Glutamatergic neuron (in vitro differentiated cells): ENCODE measurements at regions not wholly inside any gene's neighbourhood (a gene's known extent, or its start where the extent isn't known, plus 50 kb on each side); places are given as distances from the start of the nearest gene placed in this dataset.

Experiments
- DNase-seq: peaks from one replicate; pipeline ENCODE4 v3.0.0; 2022
- H3K27ac Mint-ChIP-seq: one replicate; pipeline ENCODE4 v1.8.0; 2020; ENCODE audit warnings: mild to moderate bottlenecking, mixed read lengths, inconsistent platforms; ENCODE audit not compliant: unreplicated experiment
- H3K27me3 Mint-ChIP-seq: one replicate; pipeline ENCODE4 v1.8.0; 2020; ENCODE audit warnings: mild to moderate bottlenecking, moderate library complexity, mixed read lengths, inconsistent platforms; ENCODE audit not compliant: unreplicated experiment
- H3K36me3 Mint-ChIP-seq: one replicate; pipeline ENCODE4 v1.8.0; 2020; ENCODE audit warnings: mild to moderate bottlenecking, mixed read lengths, inconsistent platforms; ENCODE audit not compliant: unreplicated experiment
- H3K4me1 Mint-ChIP-seq: one replicate; pipeline ENCODE4 v1.8.0; 2020; ENCODE audit warnings: mild to moderate bottlenecking, low read depth, mixed read lengths, inconsistent platforms; ENCODE audit not compliant: unreplicated experiment
- H3K4me3 Mint-ChIP-seq: one replicate; pipeline ENCODE4 v1.8.0; 2020; ENCODE audit warnings: mild to moderate bottlenecking, mixed read lengths, inconsistent platforms; ENCODE audit not compliant: unreplicated experiment
- H3K9me3 Mint-ChIP-seq: one replicate; pipeline ENCODE4 v1.8.0; 2020; ENCODE audit warnings: mild to moderate bottlenecking, moderate library complexity, mixed read lengths, inconsistent platforms; ENCODE audit not compliant: unreplicated experiment
- TF ChIP-seq, protein P1 (sequence below): fragments of 200-600 bp; sonication (generic); IDR thresholded peaks from one replicate; pipeline ENCODE4 v1.5.0; 2021; ENCODE audit not compliant: partially characterized antibody, unreplicated experiment

DNA sequence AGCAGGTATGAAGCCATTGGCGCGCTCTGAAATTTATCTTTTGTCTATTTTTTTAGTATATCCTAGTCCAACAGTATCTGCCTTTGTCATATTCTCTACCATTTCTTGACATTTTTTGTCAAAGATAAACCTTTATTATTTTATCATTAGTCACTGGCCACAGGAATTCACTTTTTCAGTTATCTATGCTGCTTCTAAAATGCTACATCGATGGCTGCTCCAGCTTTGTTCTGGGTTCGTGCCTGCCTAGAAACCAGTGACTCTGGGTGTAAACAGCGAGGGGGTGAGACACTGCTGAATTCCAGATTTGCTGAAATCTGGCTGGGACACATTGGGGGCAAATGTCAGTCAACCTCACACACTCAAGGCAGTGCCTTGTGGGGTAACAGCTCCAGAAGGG, 193.4 kb downstream of the CDC5L start:
- no peak for DNase-seq
- Mint-ChIP-seq H3K4me3 (no peak overlapping the region), H3K27ac (no peak overlapping the region), H3K36me3 (no peaks in the 10 kb centered on the region), H3K4me1 (no peaks in the 10 kb centered on the region), H3K9me3 (no peaks in the 10 kb centered on the region), H3K27me3 (no peaks in the 10 kb centered on the region)
- TF ChIP-seq, protein P1, sequence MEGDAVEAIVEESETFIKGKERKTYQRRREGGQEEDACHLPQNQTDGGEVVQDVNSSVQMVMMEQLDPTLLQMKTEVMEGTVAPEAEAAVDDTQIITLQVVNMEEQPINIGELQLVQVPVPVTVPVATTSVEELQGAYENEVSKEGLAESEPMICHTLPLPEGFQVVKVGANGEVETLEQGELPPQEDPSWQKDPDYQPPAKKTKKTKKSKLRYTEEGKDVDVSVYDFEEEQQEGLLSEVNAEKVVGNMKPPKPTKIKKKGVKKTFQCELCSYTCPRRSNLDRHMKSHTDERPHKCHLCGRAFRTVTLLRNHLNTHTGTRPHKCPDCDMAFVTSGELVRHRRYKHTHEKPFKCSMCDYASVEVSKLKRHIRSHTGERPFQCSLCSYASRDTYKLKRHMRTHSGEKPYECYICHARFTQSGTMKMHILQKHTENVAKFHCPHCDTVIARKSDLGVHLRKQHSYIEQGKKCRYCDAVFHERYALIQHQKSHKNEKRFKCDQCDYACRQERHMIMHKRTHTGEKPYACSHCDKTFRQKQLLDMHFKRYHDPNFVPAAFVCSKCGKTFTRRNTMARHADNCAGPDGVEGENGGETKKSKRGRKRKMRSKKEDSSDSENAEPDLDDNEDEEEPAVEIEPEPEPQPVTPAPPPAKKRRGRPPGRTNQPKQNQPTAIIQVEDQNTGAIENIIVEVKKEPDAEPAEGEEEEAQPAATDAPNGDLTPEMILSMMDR: no peak

DNA sequence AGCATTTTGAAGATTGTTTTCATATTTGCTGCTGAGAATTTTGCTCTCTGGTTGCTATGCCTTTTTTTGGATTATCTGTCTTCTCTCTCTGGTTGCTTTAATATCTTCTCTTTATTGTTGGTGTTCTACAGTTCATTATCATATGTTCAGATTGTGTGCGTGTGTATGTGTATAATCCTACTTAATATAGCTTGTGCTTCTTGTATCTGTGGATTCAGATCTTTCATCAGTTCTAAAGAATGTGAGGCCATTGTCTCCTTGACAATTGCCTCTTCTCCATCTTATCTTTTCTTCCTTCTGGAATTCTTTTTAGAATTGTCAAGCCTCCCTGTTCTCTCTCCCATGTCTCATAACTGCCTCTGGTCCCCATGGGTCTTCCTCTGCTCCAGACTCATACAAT, 195.4 kb downstream of the CDC5L start:
- Mint-ChIP-seq H3K4me3 (no peak overlapping the region), H3K27me3 (no peaks in the 10 kb centered on the region), H3K4me1 (no peaks in the 10 kb centered on the region), H3K27ac (no peak overlapping the region), H3K9me3 (no peaks in the 10 kb centered on the region), H3K36me3 (no peaks in the 10 kb centered on the region)
- TF ChIP-seq, protein P1: no peak
- no peak for DNase-seq

DNA sequence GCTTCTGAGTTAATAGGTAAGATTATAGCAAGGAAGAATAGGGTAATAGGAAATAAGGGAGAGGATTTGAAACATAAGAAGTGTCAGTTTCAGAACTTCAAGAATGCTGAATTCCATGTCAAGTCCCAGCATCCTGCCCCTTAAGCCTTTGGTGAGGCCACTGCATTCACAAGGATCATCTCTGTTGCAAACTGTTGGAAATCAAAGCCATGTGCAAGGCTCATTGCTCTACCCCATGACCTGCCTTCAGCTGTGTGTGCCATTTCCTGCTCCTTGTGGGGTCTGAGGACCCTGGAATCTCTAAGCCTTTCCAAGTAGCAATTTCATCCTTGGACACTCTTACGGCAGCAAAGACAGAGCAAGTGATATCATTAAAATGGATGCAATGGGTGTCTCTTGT, 203.0 kb downstream of the CDC5L start:
- Mint-ChIP-seq H3K27ac (no peak overlapping the region), H3K4me3 (no peak overlapping the region), H3K9me3 (peaks cover 4% of the 10 kb centered on the region), H3K27me3 (peaks cover 4% of the 10 kb centered on the region), H3K36me3 (no peaks in the 10 kb centered on the region), H3K4me1 (no peaks in the 10 kb centered on the region)
- TF ChIP-seq, protein P1: no peak
- DNase-seq: no peak

- Mint-ChIP-seq H3K27ac (peak overlapping the region; percentile 9), H3K36me3 (no peaks in the 10 kb centered on the region), H3K9me3 (peaks cover 4% of the 10 kb centered on the region), H3K27me3 (peaks cover 7% of the 10 kb centered on the region), H3K4me1 (no peaks in the 10 kb centered on the region), H3K4me3 (no peak overlapping the region)
- peak; percentile 68 for DNase-seq
- TF ChIP-seq, protein P1: peak; percentile 68
Measured at GRCh38 chr6:44593539-44593944, 206.0 kb downstream of the CDC5L start.

DNA sequence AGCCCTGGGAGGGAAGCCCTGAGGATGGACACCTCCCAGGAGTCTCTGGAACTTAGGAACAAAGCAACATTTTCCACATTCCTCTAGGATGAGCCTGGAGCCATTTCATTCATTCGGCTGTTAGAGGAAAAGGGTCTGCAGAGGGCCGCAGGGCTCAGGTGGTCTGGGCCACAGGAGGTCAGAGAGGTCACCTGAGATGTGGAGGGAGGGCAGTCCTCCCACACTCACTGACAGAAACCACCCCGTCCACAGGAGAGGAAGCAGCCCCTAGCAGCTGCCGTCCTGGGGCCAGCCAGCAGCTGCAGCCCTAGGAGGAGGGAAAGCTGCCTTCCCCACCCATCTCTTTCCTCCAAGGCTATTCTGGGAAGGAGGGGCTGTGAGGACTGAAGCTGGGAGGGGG, 207.0 kb downstream of the CDC5L start:
- no peaks in the 10 kb centered on the region for H3K36me3 Mint-ChIP-seq
- H3K27me3 Mint-ChIP-seq: peaks cover 9% of the 10 kb centered on the region
- no peaks in the 10 kb centered on the region for H3K4me1 Mint-ChIP-seq
- no peak for DNase-seq
- no peak overlapping the region for H3K27ac Mint-ChIP-seq
- peaks cover 4% of the 10 kb centered on the region for H3K9me3 Mint-ChIP-seq
- H3K4me3 Mint-ChIP-seq: no peak overlapping the region
- TF ChIP-seq, protein P1: no peak
